ENCODE measurements at regions not wholly inside any gene's neighbourhood (a gene's known extent, or its start where the extent isn't known, plus 50 kb on each side); places are given as distances from the start of the nearest gene placed in this dataset.

GRCh38 chr14:44732144-44732543, 225.1 kb upstream of the FSCB start:
- H3K9me3 ChIP-seq (replicated peaks; ENCODE audit: control insufficient read depth, insufficient read depth, low read depth, low read length) = no peaks in the 10 kb centered on the region
- H3K9ac ChIP-seq (ENCODE audit: insufficient read depth in 1 of 2, low read depth in 2 of 2, low read length in 2 of 2) = no peak overlapping the region
- POLR2A ChIA-PET = no interaction called here
- intact Hi-C loops (cut with micrococcal nuclease) = no loop called here
- no peak for TF ChIP-seq HNRNPH1 (optimal IDR thresholded peaks at IDR 0.05; ENCODE audit: low read depth, low read length)
- no peak for TF ChIP-seq ZNF695 (CRISPR knock-in tag; IDR thresholded peaks at IDR 0.05)
- TF ChIP-seq EHMT2 (IDR thresholded peaks at IDR 0.05) = no peak
- TF ChIP-seq NFATC3 (IDR thresholded peaks at IDR 0.05) = no peak
- TF ChIP-seq PHTF2 (CRISPR knock-in tag; IDR thresholded peaks at IDR 0.05) = no peak
- TF ChIP-seq U2AF2 (optimal IDR thresholded peaks at IDR 0.05; ENCODE audit: low read depth, low read length) = no peak
- TF ChIP-seq, protein P1, sequence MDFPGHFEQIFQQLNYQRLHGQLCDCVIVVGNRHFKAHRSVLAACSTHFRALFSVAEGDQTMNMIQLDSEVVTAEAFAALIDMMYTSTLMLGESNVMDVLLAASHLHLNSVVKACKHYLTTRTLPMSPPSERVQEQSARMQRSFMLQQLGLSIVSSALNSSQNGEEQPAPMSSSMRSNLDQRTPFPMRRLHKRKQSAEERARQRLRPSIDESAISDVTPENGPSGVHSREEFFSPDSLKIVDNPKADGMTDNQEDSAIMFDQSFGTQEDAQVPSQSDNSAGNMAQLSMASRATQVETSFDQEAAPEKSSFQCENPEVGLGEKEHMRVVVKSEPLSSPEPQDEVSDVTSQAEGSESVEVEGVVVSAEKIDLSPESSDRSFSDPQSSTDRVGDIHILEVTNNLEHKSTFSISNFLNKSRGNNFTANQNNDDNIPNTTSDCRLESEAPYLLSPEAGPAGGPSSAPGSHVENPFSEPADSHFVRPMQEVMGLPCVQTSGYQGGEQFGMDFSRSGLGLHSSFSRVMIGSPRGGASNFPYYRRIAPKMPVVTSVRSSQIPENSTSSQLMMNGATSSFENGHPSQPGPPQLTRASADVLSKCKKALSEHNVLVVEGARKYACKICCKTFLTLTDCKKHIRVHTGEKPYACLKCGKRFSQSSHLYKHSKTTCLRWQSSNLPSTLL (IDR thresholded peaks at IDR 0.05) = no peak
- TF ChIP-seq, protein P2, sequence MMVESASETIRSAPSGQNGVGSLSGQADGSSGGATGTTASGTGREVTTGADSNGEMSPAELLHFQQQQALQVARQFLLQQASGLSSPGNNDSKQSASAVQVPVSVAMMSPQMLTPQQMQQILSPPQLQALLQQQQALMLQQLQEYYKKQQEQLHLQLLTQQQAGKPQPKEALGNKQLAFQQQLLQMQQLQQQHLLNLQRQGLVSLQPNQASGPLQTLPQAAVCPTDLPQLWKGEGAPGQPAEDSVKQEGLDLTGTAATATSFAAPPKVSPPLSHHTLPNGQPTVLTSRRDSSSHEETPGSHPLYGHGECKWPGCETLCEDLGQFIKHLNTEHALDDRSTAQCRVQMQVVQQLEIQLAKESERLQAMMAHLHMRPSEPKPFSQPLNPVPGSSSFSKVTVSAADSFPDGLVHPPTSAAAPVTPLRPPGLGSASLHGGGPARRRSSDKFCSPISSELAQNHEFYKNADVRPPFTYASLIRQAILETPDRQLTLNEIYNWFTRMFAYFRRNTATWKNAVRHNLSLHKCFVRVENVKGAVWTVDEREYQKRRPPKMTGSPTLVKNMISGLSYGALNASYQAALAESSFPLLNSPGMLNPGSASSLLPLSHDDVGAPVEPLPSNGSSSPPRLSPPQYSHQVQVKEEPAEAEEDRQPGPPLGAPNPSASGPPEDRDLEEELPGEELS (CRISPR knock-in tag; IDR thresholded peaks at IDR 0.05; ENCODE audit: borderline replicate concordance) = no peak
- TF ChIP-seq ZBTB1 (CRISPR knock-in tag; IDR thresholded peaks at IDR 0.05; ENCODE audit: borderline replicate concordance, low read depth) = no peak
- no peak for TF ChIP-seq HNRNPLL (IDR thresholded peaks at IDR 0.05; ENCODE audit: low read depth, low read length, poor library complexity, severe bottlenecking)
- no peak for TF ChIP-seq ZNF12 (CRISPR knock-in tag; IDR thresholded peaks at IDR 0.05)
- no peak for TF ChIP-seq ZNF76 (CRISPR knock-in tag; IDR thresholded peaks at IDR 0.05; ENCODE audit: borderline replicate concordance)
- TF ChIP-seq, protein P3, sequence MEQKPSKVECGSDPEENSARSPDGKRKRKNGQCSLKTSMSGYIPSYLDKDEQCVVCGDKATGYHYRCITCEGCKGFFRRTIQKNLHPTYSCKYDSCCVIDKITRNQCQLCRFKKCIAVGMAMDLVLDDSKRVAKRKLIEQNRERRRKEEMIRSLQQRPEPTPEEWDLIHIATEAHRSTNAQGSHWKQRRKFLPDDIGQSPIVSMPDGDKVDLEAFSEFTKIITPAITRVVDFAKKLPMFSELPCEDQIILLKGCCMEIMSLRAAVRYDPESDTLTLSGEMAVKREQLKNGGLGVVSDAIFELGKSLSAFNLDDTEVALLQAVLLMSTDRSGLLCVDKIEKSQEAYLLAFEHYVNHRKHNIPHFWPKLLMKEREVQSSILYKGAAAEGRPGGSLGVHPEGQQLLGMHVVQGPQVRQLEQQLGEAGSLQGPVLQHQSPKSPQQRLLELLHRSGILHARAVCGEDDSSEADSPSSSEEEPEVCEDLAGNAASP (IDR thresholded peaks at IDR 0.05) = no peak
- no peak for TF ChIP-seq ZNF253 (CRISPR knock-in tag; conservative IDR thresholded peaks at IDR 0.05)
- H3K9me1 ChIP-seq (ENCODE audit: control insufficient read depth, insufficient read depth, low read length) = no peaks in the 10 kb centered on the region
- ATAC-seq (no peak), FAIRE-seq (no peak), DNase-seq (ENCODE audit: extremely low read depth in 1 of 4, low spot score in 3 of 4) (no peak)
- CTCF ChIA-PET (ENCODE audit: low intra/inter-chr PET ratio) = no interaction called here
- no peaks in the 10 kb centered on the region for H4K20me1 ChIP-seq (replicated peaks; ENCODE audit: control insufficient read depth, insufficient read depth, low read length)
- H3K79me2 ChIP-seq (ENCODE audit: control insufficient read depth, insufficient read depth, low read length) = no peaks in the 10 kb centered on the region
- H3K36me3 ChIP-seq (ENCODE audit: control insufficient read depth, insufficient read depth, low read length) = no peaks in the 10 kb centered on the region
- H2AFZ ChIP-seq (ENCODE audit: low read depth, low read length) = no peak overlapping the region
- no TSS peak for BruUV-seq (replicated peaks)
- no peaks in the 10 kb centered on the region for H3K4me1 ChIP-seq (replicated peaks in 1 of 2; ENCODE audit: control insufficient read depth in 2 of 2, insufficient read depth in 2 of 2, low read length in 2 of 2)
- no peak overlapping the region for H3K27ac ChIP-seq (ENCODE audit: extremely low read depth, low read depth, low read length)
- H3K4me2 ChIP-seq (ENCODE audit: insufficient read depth, low read length) = no peak overlapping the region
- H3K4me3 ChIP-seq = no peak overlapping the region
- in situ Hi-C loops (cut with MboI) = no loop called here
- H3K27me3 ChIP-seq (ENCODE audit: control insufficient read depth in 2 of 2, insufficient read depth in 2 of 2, low read length in 2 of 2) = no peaks in the 10 kb centered on the region

All from K562 (cell line).